B cell (primary cell): ENCODE measurements at regions not wholly inside any gene's neighbourhood (a gene's known extent, or its start where the extent isn't known, plus 50 kb on each side); places are given as distances from the start of the nearest gene placed in this dataset.

Experiments
- ATAC-seq: fragments of 200-7000 bp; cut with Tn5 transposase; one replicate; pipeline ENCODE4 v1.10.0; 2021; ENCODE audit warnings: low read depth, mild to moderate bottlenecking, moderate number of reproducible peaks, moderate library complexity
- CTCF ChIA-PET: fragments of 350-600 bp; sonication (Branson Sonifier 250); formaldehyde crosslinking; loops from one replicate; lab custom pipeline; 2021; ENCODE audit warnings: antibody characterized with exemption, inconsistent platforms; lab: Charles Lee
- POLR2A ChIA-PET: fragments of 350-600 bp; sonication (Branson Sonifier 250); formaldehyde crosslinking; loops from one replicate; lab custom pipeline; 2021; ENCODE audit warnings: antibody characterized with exemption; lab: Charles Lee
- DNase-seq: peaks from one replicate; pipeline ENCODE4 v3.0.0; 2013
- H2AFZ ChIP-seq: 2 replicates; pipeline ENCODE4 v1.6.1; 2012; ENCODE audit warnings: mild to moderate bottlenecking, low read depth, low read length; ENCODE audit not compliant: insufficient read depth, poor library complexity, severe bottlenecking
- H3K27ac ChIP-seq, 2 donors: 1 replicate in 1 of 2; 2 replicates in 1 of 2; pipeline ENCODE4 v1.5.1; 2012 to 2013; ENCODE audit warnings: low read length in 2 of 2, mild to moderate bottlenecking in 2 of 2, moderate library complexity in 1 of 2
- H3K27me3 ChIP-seq, 4 experiments: fragments of 200-600 bp in 1 of 4; sonication (generic) in 1 of 4; replicated peaks in 1 of 4; 1 replicate in 2 of 4; 2 replicates in 2 of 4; pipeline versions ENCODE4 v1.6.1 to v1.7.0; 2013 to 2016; ENCODE audit warnings: low read length in 3 of 4, mild to moderate bottlenecking in 2 of 4, mixed read lengths in 1 of 4, moderate library complexity in 1 of 4; ENCODE audit not compliant: insufficient read depth in 4 of 4, control insufficient read depth in 3 of 4; ENCODE audit errors: control extremely low read depth in 1 of 4
- H3K36me3 ChIP-seq, 2 experiments: replicated peaks in 1 of 2; 1 replicate in 1 of 2; 2 replicates in 1 of 2; pipeline versions ENCODE4 v1.6.1 to v1.7.1; 2013; ENCODE audit warnings: low read length in 1 of 2; ENCODE audit not compliant: insufficient read depth in 2 of 2, control insufficient read depth in 1 of 2; ENCODE audit errors: control extremely low read depth in 1 of 2, extremely low read depth in 1 of 2
- H3K4me1 ChIP-seq, 2 donors: fragments of 200-600 bp in 1 of 2; sonication (generic) in 1 of 2; 1 replicate in 1 of 2; 2 replicates in 1 of 2; pipeline versions ENCODE4 v1.5.1 to v1.6.1; 2013 to 2017; ENCODE audit warnings: low read length in 2 of 2; ENCODE audit not compliant: control insufficient read depth in 2 of 2, insufficient read depth in 2 of 2
- H3K4me2 ChIP-seq: replicated peaks from 2 replicates; pipeline ENCODE3; 2012; ENCODE audit warnings: mild to moderate bottlenecking, low read depth, low read length; ENCODE audit not compliant: poor library complexity, severe bottlenecking
- H3K4me3 ChIP-seq, 5 experiments: fragments of 200-600 bp in 1 of 5; sonication (generic) in 1 of 5; 1 replicate in 3 of 5; 2 replicates in 2 of 5; pipeline versions ENCODE4 v1.5.1 to v1.7.0; 2011 to 2016; ENCODE audit warnings: low read length in 4 of 5, mild to moderate bottlenecking in 4 of 5, low read depth in 2 of 5, control low read depth in 1 of 5, moderate library complexity in 1 of 5; ENCODE audit not compliant: insufficient read depth in 1 of 5; ENCODE audit errors: control extremely low read depth in 1 of 5, extremely low read depth in 1 of 5
- H3K79me2 ChIP-seq: fragments of 200-600 bp; sonication (generic); one replicate; pipeline ENCODE4 v1.6.0; 2016; ENCODE audit warnings: low read length; ENCODE audit not compliant: control insufficient read depth, insufficient read depth
- H3K9ac ChIP-seq: fragments of 200-600 bp; sonication (generic); 2 replicates; pipeline ENCODE4 v1.6.1; 2017; ENCODE audit warnings: mild to moderate bottlenecking, low read length, moderate library complexity
- H3K9me3 ChIP-seq, 3 donors: one replicate each; pipeline versions ENCODE4 v1.6.1 to v1.7.1; 2013; ENCODE audit warnings: low read length in 2 of 3; ENCODE audit not compliant: control insufficient read depth in 2 of 3, insufficient read depth in 1 of 3; ENCODE audit errors: control extremely low read depth in 1 of 3
- H4K20me1 ChIP-seq: 2 replicates; pipeline ENCODE4 v1.6.0; 2012; ENCODE audit warnings: mild to moderate bottlenecking, low read length; ENCODE audit not compliant: insufficient read depth, control insufficient read depth, poor library complexity, severe bottlenecking
- H3K27ac Mint-ChIP-seq: one replicate; pipeline ENCODE4 v1.8.0; 2021; ENCODE audit warnings: mixed read lengths
- H3K27me3 Mint-ChIP-seq: one replicate; pipeline ENCODE4 v1.8.0; 2021; ENCODE audit warnings: mixed read lengths
- H3K4me1 Mint-ChIP-seq: one replicate; pipeline ENCODE4 v1.8.0; 2021; ENCODE audit warnings: mixed read lengths
- H3K4me3 Mint-ChIP-seq: one replicate; pipeline ENCODE4 v1.8.0; 2021; ENCODE audit warnings: mixed read lengths
- H3K9me3 Mint-ChIP-seq: one replicate; pipeline ENCODE4 v1.8.0; 2022; ENCODE audit warnings: mixed read lengths; ENCODE audit not compliant: insufficient read depth
- CTCF ChIP-seq: fragments of 200-600 bp; IDR thresholded peaks from one replicate; pipeline ENCODE4 v1.8.0; 2022; ENCODE audit warnings: antibody characterized with exemption, mild to moderate bottlenecking
- EZH2 ChIP-seq: IDR thresholded peaks from 2 replicates; pipeline ENCODE4 v1.6.1; 2012; ENCODE audit warnings: borderline replicate concordance, low read depth, mild to moderate bottlenecking, moderate library complexity, low read length; ENCODE audit not compliant: insufficient read depth, poor library complexity, severe bottlenecking
- WGBS: methylation state at CpG from one replicate; pipeline ENCODE4 v1.1.5; 2013; ENCODE audit warnings: missing lambda C conversion rate; ENCODE audit not compliant: insufficient coverage; 5-methylcytosine and 5-hydroxymethylcytosine counted together
- intact Hi-C: fragments of 100-400 bp; cut with micrococcal nuclease; formaldehyde crosslinking; loops from one replicate; pipeline ENCODE4 v1.10.0; 2022

GRCh38 chr11:131246156-131246555 lies 124.3 kb upstream of the NTM start:
- Histone ChIP-seq H3K9me3 (peaks cover 0 to 3% (median 0%) of the 10 kb centered on the region in 3 donors), H3K9ac (no peak overlapping the region), H3K4me2 (no peak overlapping the region), H4K20me1 (no peaks in the 10 kb centered on the region), H3K79me2 (no peaks in the 10 kb centered on the region), H3K36me3 (no peaks in the 10 kb centered on the region), H3K27me3 (peaks cover 0 to 6% (median 0%) of the 10 kb centered on the region in 4 experiments), H3K27ac (no peak overlapping the region), H3K4me3 (no peak overlapping the region), H2AFZ (no peak overlapping the region), H3K4me1 (no peaks in the 10 kb centered on the region)
- H3K27ac Mint-ChIP-seq: no peak overlapping the region
- no peak for TF ChIP-seq CTCF
- no peak for TF ChIP-seq EZH2
- DNase-seq (no peak), ATAC-seq (no peak)
- CTCF ChIA-PET: no interaction called here
- no peak overlapping the region for H3K4me3 Mint-ChIP-seq
- POLR2A ChIA-PET: no interaction called here
- peaks cover 19% of the 10 kb centered on the region for H3K27me3 Mint-ChIP-seq
- intact Hi-C loops: no loop called here
- H3K4me1 Mint-ChIP-seq: no peaks in the 10 kb centered on the region
- WGBS: 0% methylated on average over 2 of the region's 3 CpGs
- no peaks in the 10 kb centered on the region for H3K9me3 Mint-ChIP-seq

- Histone ChIP-seq H3K27me3 (peaks cover 0 to 6% (median 0%) of the 10 kb centered on the region in 4 experiments), H3K36me3 (no peaks in the 10 kb centered on the region), H3K79me2 (no peaks in the 10 kb centered on the region), H4K20me1 (no peaks in the 10 kb centered on the region), H2AFZ (no peak overlapping the region), H3K27ac (no peak overlapping the region), H3K4me2 (no peak overlapping the region), H3K9me3 (peaks cover 0 to 3% (median 0%) of the 10 kb centered on the region in 3 donors), H3K4me3 (no peak overlapping the region), H3K4me1 (no peaks in the 10 kb centered on the region), H3K9ac (no peak overlapping the region)
- Mint-ChIP-seq H3K4me3 (no peak overlapping the region), H3K9me3 (no peaks in the 10 kb centered on the region), H3K27me3 (peaks cover 19% of the 10 kb centered on the region), H3K4me1 (no peaks in the 10 kb centered on the region), H3K27ac (no peak overlapping the region)
- no peak for DNase-seq
- TF ChIP-seq CTCF: no peak
- TF ChIP-seq EZH2: no peak
- intact Hi-C loops: no loop called here
- CTCF ChIA-PET: no interaction called here
- ATAC-seq: no peak
- POLR2A ChIA-PET: no interaction called here
- 16% methylated on average over 14 of the region's 15 CpGs for WGBS
Measured at GRCh38 chr11:131246663-131247062, 123.8 kb upstream of the NTM start.
